ENCODE measurements at regions not wholly inside any gene's neighbourhood (a gene's known extent, or its start where the extent isn't known, plus 50 kb on each side); places are given as distances from the start of the nearest gene placed in this dataset.

DNA sequence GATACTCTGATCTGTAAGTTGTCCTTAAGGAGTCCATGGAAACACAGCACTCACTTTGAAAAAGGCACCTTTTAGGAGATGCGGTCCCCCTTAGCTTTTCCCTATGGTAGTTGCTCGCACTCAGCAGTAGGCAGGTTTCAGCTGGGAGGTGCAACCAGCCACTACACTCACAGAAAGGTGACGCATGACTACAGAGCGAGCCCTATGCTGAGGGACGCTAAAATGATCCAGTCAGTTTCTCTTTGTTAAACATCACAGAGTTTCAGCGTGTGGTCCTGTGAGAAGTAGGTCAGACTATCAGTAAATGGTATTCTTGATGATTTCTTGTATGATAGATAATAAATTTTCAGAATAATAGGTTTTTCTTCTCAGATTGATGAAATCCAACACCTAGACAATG, 362.7 kb upstream of the MIR17HG start:
- no peak overlapping the region for H3K14ac ChIP-seq (replicated peaks; ENCODE audit: low read depth, low read length)
- no peak overlapping the region for H4K8ac ChIP-seq (ENCODE audit: low read depth in 2 of 2, low read length in 2 of 2)
- ATAC-seq (ENCODE audit: low read depth), result no peak
- H3K4me2 ChIP-seq (ENCODE audit: low read depth, low read length), result no peak overlapping the region
- H2AK9ac ChIP-seq (replicated peaks; ENCODE audit: low read depth, low read length, poor library complexity), result no peak overlapping the region
- H2AK5ac ChIP-seq (ENCODE audit: low read depth, low read length), result no peak overlapping the region
- DNase-seq, result no peak
- H2BK5ac ChIP-seq (ENCODE audit: low read depth, low read length, poor library complexity, severe bottlenecking), result no peak overlapping the region
- CTCF ChIA-PET, result no interaction called here
- H4K5ac ChIP-seq (ENCODE audit: low read depth, low read length), result no peak overlapping the region
- H3K56ac ChIP-seq (ENCODE audit: extremely low read depth, insufficient read depth, low read length), result no peak overlapping the region
- H3K9me1 ChIP-seq (ENCODE audit: insufficient read depth, low read length), result no peaks in the 10 kb centered on the region
- H2BK20ac ChIP-seq (ENCODE audit: low read depth, low read length), result no peak overlapping the region
- no peak overlapping the region for H3K4ac ChIP-seq (ENCODE audit: low read depth, low read length)
- no TSS peak for BruUV-seq (replicated peaks)
- H2AFZ ChIP-seq (replicated peaks; ENCODE audit: low read length, poor library complexity), result no peak overlapping the region
- no peak overlapping the region for H3K27ac ChIP-seq (ENCODE audit: insufficient read depth, low read length)
- no peaks in the 10 kb centered on the region for H3K4me1 ChIP-seq (ENCODE audit: control insufficient read depth, insufficient read depth, low read length)
- POLR2A ChIA-PET (ENCODE audit: unreplicated experiment), result no interaction called here
- dilution Hi-C loops (cut with HindIII; ENCODE audit: low sequenced_read_pairs, unreplicated experiment) (no loop called here), in situ Hi-C loops (cut with MboI; ENCODE audit: low sequenced_read_pairs) (no loop called here), intact Hi-C loops (cut with micrococcal nuclease) (no loop called here)
- 60% methylated on average over 1 of the region's 6 CpGs; no CpG with 5 or more reads in 1 of the 2 experiments for WGBS, 2 experiments (ENCODE audit: extremely low coverage in 2 of 2, insufficient read length in 1 of 2)
- H3K9ac ChIP-seq (ENCODE audit: low read depth, low read length), result no peak overlapping the region
- no peaks in the 10 kb centered on the region for H4K20me1 ChIP-seq (ENCODE audit: insufficient read depth, low read length)
- no peak overlapping the region for H4K91ac ChIP-seq (ENCODE audit: insufficient read depth, low read depth, low read length)
- no peaks in the 10 kb centered on the region for H3K36me3 ChIP-seq (ENCODE audit: control insufficient read depth, insufficient read depth, low read length)
- no peak overlapping the region for H3K4me3 ChIP-seq (ENCODE audit: insufficient read depth, low read depth, low read length)
- H2BK120ac ChIP-seq (ENCODE audit: low read depth, low read length), result no peak overlapping the region
- no peaks in the 10 kb centered on the region for H3K27me3 ChIP-seq (ENCODE audit: control insufficient read depth, insufficient read depth, low read length)
- no peak overlapping the region for H2BK15ac ChIP-seq (ENCODE audit: low read depth, low read length)
- no peak overlapping the region for H3K23ac ChIP-seq (ENCODE audit: low read depth, low read length)
- no peaks in the 10 kb centered on the region for H3K79me1 ChIP-seq (ENCODE audit: low read depth in 1 of 2, low read length in 2 of 2)
- no peaks in the 10 kb centered on the region for H3K9me3 ChIP-seq (ENCODE audit: control insufficient read depth, insufficient read depth, low read length)
- H3K18ac ChIP-seq (ENCODE audit: low read depth, low read length), result no peak overlapping the region
- TF ChIP-seq, protein P1, sequence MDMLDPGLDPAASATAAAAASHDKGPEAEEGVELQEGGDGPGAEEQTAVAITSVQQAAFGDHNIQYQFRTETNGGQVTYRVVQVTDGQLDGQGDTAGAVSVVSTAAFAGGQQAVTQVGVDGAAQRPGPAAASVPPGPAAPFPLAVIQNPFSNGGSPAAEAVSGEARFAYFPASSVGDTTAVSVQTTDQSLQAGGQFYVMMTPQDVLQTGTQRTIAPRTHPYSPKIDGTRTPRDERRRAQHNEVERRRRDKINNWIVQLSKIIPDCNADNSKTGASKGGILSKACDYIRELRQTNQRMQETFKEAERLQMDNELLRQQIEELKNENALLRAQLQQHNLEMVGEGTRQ (IDR thresholded peaks at IDR 0.05; ENCODE audit: low read depth, low read length), result no peak
- TF ChIP-seq POLR2A (IDR thresholded peaks at IDR 0.05; ENCODE audit: low read depth, low read length) (no peak), CHD1 (IDR thresholded peaks at IDR 0.05; ENCODE audit: low read depth, low read length) (no peak), RCOR1 (IDR thresholded peaks at IDR 0.05; ENCODE audit: insufficient replicate concordance, low read length) (no peak), BHLHE40 (IDR thresholded peaks at IDR 0.05; ENCODE audit: low read depth, low read length) (no peak), NFE2L2 (IDR thresholded peaks at IDR 0.05; ENCODE audit: low read depth, low read length) (no peak), MAZ (IDR thresholded peaks at IDR 0.05; ENCODE audit: borderline replicate concordance, low read depth, low read length) (no peak), RFX5 (IDR thresholded peaks at IDR 0.05; ENCODE audit: low read depth, low read length) (no peak), CEBPB (IDR thresholded peaks at IDR 0.05; ENCODE audit: low read depth, low read length) (no peak), SMC3 (IDR thresholded peaks at IDR 0.05; ENCODE audit: low read depth, low read length) (no peak), MAFK (IDR thresholded peaks at IDR 0.05; ENCODE audit: low read depth, low read length) (no peak), MXI1 (IDR thresholded peaks at IDR 0.05; ENCODE audit: borderline replicate concordance, low read depth, low read length) (no peak), RAD21 (IDR thresholded peaks at IDR 0.05; ENCODE audit: low read length) (no peak), FOS (IDR thresholded peaks at IDR 0.05; ENCODE audit: low read depth, low read length) (no peak)
- TF ChIP-seq, protein P2, sequence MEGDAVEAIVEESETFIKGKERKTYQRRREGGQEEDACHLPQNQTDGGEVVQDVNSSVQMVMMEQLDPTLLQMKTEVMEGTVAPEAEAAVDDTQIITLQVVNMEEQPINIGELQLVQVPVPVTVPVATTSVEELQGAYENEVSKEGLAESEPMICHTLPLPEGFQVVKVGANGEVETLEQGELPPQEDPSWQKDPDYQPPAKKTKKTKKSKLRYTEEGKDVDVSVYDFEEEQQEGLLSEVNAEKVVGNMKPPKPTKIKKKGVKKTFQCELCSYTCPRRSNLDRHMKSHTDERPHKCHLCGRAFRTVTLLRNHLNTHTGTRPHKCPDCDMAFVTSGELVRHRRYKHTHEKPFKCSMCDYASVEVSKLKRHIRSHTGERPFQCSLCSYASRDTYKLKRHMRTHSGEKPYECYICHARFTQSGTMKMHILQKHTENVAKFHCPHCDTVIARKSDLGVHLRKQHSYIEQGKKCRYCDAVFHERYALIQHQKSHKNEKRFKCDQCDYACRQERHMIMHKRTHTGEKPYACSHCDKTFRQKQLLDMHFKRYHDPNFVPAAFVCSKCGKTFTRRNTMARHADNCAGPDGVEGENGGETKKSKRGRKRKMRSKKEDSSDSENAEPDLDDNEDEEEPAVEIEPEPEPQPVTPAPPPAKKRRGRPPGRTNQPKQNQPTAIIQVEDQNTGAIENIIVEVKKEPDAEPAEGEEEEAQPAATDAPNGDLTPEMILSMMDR (conservative IDR thresholded peaks at IDR 0.05; ENCODE audit: low read depth, low read length), result no peak
- TF ChIP-seq, protein P3, sequence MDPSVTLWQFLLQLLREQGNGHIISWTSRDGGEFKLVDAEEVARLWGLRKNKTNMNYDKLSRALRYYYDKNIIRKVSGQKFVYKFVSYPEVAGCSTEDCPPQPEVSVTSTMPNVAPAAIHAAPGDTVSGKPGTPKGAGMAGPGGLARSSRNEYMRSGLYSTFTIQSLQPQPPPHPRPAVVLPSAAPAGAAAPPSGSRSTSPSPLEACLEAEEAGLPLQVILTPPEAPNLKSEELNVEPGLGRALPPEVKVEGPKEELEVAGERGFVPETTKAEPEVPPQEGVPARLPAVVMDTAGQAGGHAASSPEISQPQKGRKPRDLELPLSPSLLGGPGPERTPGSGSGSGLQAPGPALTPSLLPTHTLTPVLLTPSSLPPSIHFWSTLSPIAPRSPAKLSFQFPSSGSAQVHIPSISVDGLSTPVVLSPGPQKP (IDR thresholded peaks at IDR 0.05; ENCODE audit: borderline replicate concordance, low read depth, low read length), result no peak

Data from IMR-90 (cell line).